ENCODE measurements at regions not wholly inside any gene's neighbourhood (a gene's known extent, or its start where the extent isn't known, plus 50 kb on each side); places are given as distances from the start of the nearest gene placed in this dataset.
A peak's percentile ranks its signal among the peaks of the same experiment; 100 is the strongest.
"Not testable (repeated sequence)": the region's sequence is repeated elsewhere in the genome, so short reads cannot be mapped to it uniquely, and the experiment has no call there.

- DNase-seq: no peak
Observed at GRCh38 chr15:95194746-95195145, 963.4 kb downstream of the MCTP2 start.

GRCh38 chr15:95196176-95196915 lies 965.0 kb downstream of the MCTP2 start:
- no peak for DNase-seq

- DNase-seq: no peak
Observed at GRCh38 chr15:95202569-95203349, 971.4 kb downstream of the MCTP2 start.

- no peak for DNase-seq
Observed at GRCh38 chr15:95205077-95205476, 973.7 kb downstream of the MCTP2 start.

- not testable (repeated sequence) for DNase-seq
Observed at GRCh38 chr15:95205830-95206229, 974.5 kb downstream of the MCTP2 start.

GRCh38 chr15:95208071-95208470 lies 976.7 kb downstream of the MCTP2 start:
- no peak for DNase-seq

GRCh38 chr15:95208988-95209387 lies 977.6 kb downstream of the MCTP2 start:
- no peak for DNase-seq

GRCh38 chr15:95210436-95210981 lies 979.1 kb downstream of the MCTP2 start:
- no peak for DNase-seq

GRCh38 chr15:95215017-95215416 lies 983.7 kb downstream of the MCTP2 start:
- no peak for DNase-seq

- DNase-seq: no peak
Observed at GRCh38 chr15:95226835-95227234, 995.5 kb downstream of the MCTP2 start.

- no peak for DNase-seq
Observed at GRCh38 chr15:95227235-95227634, 995.9 kb downstream of the MCTP2 start.

- no peak for DNase-seq
Observed at GRCh38 chr15:95228856-95229555, 997.6 kb downstream of the MCTP2 start.

- DNase-seq: no peak
Observed at GRCh38 chr15:95235033-95235432, 1003.7 kb downstream of the MCTP2 start.

- DNase-seq: peak; percentile 87
Observed at GRCh38 chr15:95247071-95247984, 1016.0 kb downstream of the MCTP2 start.

GRCh38 chr15:95249524-95249923 lies 1018.2 kb downstream of the MCTP2 start:
- DNase-seq: no peak

GRCh38 chr15:95252404-95252803 lies 1021.0 kb downstream of the MCTP2 start:
- DNase-seq: no peak

GRCh38 chr15:95254263-95254662 lies 1022.9 kb downstream of the MCTP2 start:
- no peak for DNase-seq

GRCh38 chr15:95259513-95259912 lies 1028.2 kb downstream of the MCTP2 start:
- peak; percentile 70 for DNase-seq

GRCh38 chr15:95259965-95260364 lies 1028.6 kb downstream of the MCTP2 start:
- DNase-seq: no peak

GRCh38 chr15:95260856-95261255 lies 1029.5 kb downstream of the MCTP2 start:
- no peak for DNase-seq

GRCh38 chr15:95261546-95261945 lies 1030.2 kb downstream of the MCTP2 start:
- no peak for DNase-seq

GRCh38 chr15:95261968-95262367 lies 1030.6 kb downstream of the MCTP2 start:
- no peak for DNase-seq
